ENCODE measurements at regions not wholly inside any gene's neighbourhood (a gene's known extent, or its start where the extent isn't known, plus 50 kb on each side); places are given as distances from the start of the nearest gene placed in this dataset.
"Not testable (repeated sequence)": the region's sequence is repeated elsewhere in the genome, so short reads cannot be mapped to it uniquely, and the experiment has no call there.

DNA sequence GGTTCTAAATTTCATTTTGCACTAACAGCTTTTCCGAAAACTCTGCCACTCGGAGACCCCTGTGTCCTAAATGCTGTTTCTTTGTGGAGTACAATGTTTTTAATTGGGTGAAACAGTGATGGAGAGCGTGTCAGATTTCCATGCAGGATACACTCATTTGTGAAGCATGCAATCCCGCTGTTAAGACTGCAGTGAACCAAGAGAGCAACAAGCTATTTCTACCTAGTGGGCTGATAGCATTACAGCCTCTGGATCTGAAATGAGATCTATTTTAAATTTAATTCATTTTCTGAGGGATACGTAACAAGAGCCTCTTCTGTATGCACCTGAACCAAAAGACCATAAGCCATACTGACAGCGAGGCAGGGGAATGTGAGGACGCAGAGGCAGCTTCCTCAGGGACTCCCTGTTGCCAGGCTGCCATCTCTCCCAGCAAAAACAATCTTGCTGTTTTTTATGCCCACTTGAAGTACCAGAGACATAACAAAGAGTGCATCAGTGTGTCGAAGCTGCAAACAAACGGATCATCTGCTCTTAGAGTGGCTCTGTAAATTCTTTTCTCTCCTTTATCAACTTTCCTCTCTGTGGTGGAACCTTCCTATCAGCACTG is 199.9 kb upstream of the COX10 start:
- DNase-seq (ENCODE audit: low spot score): no peak

- no peak for DNase-seq (ENCODE audit: low spot score)
Observed at GRCh38 chr17:13871261-13871660, 198.0 kb upstream of the COX10 start.

DNA sequence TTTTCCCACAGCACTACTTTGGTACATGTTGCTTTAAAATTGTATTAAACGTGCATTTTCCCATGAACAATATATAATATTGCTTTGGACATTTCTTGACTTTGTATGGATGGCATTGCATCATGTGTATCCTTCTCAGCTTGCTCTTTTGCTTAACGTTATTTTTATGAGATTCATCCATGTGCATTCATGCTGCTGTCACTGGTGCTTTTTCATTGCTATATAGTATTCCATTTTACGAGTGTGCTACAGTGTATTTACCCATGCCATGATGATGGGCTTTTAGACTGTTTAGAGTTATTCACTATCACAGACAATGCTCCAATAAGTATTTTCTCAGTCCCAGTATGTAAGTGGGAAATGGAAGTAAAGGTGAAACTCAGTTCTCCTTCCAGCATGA is 195.2 kb upstream of the COX10 start:
- DNase-seq (ENCODE audit: low spot score): no peak

DNA sequence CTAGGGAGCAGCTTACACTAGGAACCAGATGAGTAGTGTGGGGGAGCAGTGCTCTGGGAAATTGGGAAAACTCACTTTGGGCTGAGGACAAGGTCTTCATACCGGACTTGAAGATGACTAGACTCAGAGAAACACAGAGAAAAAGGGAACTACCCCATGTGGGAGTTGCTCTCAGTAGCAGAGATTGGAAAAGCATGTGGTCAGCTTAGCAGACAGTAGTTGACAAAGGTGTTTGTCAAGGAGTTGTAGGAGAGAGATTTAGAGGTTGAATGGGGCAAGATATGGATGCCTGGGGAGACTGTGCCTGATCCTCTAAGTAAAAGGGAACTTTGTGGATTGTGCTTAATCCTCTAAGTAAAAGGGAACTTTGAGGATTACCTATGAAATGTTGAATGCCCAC is 194.5 kb upstream of the COX10 start:
- DNase-seq (ENCODE audit: low spot score): no peak

DNA sequence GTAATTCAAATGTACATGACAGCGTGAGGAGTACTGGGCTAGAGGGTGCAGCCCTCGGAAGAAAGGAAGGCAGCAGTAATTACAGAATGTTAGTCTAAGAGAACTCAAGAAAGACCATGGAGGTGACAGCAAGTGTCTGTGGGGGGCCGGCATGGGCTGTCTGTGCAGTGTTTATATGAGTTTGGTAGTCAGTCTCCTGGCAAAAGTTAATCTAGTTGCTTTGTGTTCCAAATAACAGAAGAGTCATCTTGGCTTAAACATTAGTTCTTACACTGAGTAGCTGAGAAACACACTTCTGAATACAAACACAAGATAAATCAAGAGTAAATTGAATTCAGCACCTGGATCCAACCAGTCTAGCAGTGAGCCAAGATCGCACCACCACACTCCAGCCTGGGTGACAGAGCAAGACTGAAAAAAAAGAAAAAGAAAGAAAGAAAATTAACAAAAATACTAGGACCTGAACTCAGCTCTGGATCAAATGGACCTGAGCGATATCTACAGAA is 189.3 kb upstream of the COX10 start:
- no peak for DNase-seq (ENCODE audit: low spot score)

GRCh38 chr17:13883659-13884058 is 185.6 kb upstream of the COX10 start:
- no peak for DNase-seq (ENCODE audit: low spot score)

DNA sequence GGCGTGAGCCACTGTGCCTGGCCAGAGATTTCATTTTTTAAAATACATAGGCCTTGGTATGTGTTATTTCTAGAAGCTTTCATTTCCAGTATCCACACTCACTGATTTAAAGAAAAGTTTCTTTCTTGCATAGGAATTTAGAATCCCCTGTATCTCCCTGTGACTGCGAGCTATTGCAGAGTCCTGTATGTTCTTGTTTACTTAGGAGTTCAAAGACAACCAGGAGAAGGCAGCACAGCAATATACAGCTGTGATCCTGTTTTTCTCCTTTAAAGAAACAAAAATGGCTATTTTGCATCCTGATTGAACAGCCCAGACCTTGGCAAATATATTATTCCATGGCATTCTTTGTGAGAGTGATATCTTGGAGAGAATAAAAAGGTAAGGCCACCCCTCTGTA is 185.0 kb upstream of the COX10 start:
- DNase-seq (ENCODE audit: low spot score): no peak

DNA sequence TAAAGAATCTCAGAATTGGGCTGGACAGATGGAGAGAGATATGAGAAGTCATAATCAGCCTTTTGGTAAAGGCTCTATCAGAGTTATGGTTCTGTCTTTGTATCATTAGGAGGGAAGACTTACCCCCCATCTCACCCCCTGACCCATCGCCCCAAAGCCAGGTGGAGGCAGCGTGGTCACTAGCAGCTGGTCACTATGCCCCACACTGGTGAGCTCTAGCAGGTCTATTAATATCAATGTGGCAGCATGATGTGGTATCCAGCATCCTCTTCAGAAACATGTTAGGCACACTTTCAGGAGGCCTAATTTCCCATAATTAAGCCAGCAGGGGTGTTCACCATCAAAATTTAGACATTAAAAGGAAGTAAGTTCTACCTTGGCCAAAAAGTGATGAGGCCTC is 183.8 kb upstream of the COX10 start:
- no peak for DNase-seq (ENCODE audit: low spot score)

GRCh38 chr17:13885953-13886889 is 183.1 kb upstream of the COX10 start:
- DNase-seq (ENCODE audit: low spot score): no peak

GRCh38 chr17:13888056-13888609 is 181.2 kb upstream of the COX10 start:
- DNase-seq (ENCODE audit: low spot score): peak; percentile 7

DNA sequence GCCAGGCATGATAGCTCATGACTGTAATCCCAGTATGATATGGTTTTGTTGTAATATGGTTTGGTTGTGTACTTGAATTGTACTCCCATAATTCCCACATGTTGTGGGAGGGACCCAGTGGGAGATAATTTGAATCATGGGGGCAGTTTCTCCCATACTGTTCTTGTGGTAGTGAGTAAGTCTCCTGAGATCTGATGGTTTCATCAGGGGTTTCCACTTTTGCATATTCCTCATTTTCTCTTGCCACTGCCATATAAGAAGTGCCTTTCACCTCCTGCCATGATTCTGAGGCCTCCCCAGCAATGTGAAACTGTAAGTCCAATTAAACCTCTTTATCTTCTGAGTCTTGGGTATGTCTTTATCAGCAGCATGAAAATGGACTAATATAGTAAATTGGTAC is 160.3 kb upstream of the COX10 start:
- not testable (repeated sequence) for DNase-seq (ENCODE audit: low spot score)

DNA sequence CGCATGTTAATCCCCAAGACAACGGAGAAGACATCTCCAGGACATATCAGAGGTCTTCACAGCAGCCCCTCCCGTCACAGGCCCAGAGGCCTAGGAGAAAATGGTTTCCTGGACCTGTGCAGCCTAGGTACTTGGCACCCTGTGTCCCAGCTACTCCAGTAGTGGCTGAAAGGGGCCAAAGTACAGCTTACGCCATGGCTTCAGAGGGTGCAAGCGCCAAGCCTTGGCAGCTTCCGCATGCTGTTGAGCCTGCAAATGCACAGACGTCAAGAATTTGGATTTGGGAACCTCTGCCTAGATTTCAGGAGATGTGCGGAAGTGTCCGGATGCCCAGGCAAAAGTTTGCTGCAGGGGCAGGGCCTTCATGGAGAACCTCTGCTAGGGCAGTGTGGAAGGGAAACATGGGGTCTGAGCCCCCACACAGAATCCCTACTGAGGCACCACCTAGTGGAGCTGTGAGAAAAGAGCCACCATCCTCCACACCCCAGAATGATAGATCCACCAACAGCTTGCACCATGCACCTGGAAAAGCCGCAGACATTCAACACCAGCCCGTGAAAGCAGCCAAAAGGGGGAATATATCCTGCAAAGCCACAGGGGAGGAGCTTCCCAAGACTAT is 159.3 kb upstream of the COX10 start:
- no peak for DNase-seq (ENCODE audit: low spot score)

DNA sequence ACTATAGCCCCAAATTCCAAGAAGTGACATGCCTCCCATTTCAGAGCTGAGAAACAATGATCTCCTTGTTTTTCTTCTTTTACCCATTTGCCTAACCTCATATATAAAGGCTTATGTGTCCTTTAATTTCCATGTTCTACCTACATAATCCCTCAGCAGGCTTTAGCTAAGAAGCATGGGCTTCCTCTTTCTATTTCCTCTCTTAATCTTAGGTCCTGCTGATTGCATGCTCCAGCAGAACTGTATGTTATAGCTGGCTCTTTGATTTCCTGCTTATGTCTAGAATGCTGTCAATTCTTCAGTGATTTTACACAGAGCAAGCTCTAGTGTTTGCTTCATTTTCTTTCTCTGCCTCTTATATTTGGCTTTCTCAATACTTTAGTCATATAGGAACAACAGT is 151.7 kb upstream of the COX10 start:
- DNase-seq (ENCODE audit: low spot score): no peak

DNA sequence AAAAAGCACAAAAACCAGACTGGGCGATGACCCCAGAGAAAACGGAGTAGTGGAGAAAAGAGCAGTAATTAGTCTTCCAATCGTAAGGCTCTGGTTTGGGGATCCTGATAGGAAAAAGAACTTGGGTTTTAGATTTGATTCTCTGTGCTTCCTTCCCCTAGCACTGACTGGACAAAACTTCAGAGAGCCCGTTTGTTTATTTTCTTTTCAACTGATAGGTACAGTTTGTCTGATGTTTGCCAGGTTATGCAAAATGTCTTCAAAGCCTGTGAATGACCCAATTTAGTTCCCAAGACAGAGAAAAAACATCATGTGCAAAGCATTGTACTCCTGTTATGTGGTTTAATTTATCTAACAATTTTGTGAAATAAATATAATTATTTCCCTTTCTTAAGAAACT is 151.1 kb upstream of the COX10 start:
- DNase-seq (ENCODE audit: low spot score): no peak

DNA sequence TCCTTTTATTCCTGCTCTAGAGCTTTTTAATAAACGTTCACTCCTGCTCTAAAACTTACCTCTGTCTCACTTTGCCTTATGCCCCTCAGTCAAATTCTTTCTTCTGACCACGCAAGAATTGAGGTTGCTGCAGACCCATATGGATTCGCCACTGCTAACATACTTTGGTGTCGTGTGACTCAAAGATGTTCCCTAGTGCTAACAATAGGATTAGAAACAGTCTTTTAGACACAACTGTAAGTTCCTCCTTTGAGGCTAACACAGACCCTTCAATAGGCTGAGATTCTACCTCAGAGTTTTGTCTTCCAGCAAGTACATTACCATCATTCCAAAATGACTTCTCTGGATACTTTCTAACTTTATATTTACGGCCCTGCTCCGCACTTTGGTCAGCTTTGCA is 149.5 kb upstream of the COX10 start:
- DNase-seq (ENCODE audit: low spot score): no peak

DNA sequence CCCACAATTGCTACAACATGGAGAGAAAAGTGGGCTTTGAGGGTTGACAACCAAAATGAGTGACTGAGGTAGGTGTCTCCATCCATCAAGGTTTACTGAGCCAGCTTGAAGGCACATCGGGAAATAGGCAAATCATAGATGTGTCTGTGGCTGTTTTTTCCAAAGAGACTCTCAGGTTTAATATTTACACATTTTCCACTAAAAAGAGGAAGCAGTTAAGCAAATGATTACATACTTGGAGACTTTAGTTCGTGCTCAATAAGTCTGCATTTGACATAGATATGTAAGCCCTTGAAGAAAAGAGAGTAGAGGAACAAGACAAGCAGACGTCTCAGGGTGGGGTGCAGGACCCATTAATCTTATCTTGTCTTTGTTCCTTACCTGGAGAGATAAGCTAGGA is 148.9 kb upstream of the COX10 start:
- DNase-seq (ENCODE audit: low spot score): no peak

DNA sequence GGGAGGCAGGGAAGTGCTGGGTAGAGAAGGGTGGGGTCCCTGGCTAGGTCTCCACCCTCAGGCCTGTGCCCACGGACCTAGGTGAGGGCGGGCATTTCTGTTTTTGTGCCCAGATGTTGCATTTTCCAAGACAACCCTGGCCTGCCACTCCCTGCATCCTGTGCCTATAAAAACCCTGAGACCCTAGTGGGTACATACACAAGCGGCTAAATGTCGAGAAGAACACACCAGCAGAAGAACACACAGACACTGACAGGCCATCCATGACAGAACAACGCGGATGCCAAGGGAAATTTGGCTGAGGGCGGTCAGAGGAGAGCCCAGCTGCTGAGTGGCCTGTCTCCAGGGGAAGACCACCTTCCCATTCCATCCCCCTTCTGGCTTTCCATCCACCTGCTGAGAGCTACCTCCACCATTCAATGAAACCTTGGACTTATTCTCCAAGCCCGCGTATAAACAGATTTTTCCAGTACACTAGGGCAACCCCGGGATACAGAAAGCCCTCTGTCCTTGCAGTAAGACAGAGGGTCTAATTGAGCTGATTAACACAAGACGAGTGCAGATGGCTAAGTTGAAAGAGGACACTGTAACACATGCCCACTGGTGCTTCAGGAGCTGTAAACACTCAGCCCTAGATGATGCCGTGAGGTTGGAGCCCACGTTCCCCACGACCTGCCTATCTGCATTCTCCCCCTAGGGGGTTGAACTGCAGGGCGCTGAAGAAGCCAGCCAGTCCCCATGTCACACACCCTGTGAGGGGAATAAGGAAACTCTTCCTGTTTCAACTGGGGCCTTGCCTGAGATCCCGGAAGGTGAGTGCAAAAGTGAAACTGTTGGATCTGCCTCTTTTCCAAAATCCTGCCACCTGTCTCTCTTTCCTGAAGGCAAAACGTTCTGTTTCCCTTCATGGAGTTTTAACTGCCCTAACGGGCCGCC is 147.2 kb upstream of the COX10 start:
- no peak for DNase-seq (ENCODE audit: low spot score)

DNA sequence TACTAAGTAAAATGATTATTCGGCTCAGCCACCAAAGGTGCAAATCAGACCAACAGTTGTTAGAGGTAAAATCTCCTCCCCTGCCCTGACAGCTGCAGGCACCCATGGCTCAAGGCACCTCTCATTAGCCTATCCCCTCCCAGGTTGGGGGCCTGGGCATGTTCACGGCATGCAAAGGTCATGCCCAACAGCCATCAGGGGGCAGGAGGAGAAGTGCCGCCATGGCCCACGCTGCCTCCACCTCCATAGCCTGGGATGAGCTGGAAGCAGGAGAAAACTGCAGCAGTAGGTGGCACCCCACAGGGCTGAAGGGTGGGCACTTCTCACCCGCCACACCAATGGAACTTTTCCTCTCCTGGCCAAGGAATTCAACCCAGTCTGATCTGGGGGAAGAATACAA is 146.4 kb upstream of the COX10 start:
- DNase-seq (ENCODE audit: low spot score): no peak

- DNase-seq (ENCODE audit: low spot score): no peak
Observed at GRCh38 chr17:13925579-13925978, 143.7 kb upstream of the COX10 start.

GRCh38 chr17:13931111-13931526 is 138.2 kb upstream of the COX10 start:
- DNase-seq (ENCODE audit: low spot score): no peak

DNA sequence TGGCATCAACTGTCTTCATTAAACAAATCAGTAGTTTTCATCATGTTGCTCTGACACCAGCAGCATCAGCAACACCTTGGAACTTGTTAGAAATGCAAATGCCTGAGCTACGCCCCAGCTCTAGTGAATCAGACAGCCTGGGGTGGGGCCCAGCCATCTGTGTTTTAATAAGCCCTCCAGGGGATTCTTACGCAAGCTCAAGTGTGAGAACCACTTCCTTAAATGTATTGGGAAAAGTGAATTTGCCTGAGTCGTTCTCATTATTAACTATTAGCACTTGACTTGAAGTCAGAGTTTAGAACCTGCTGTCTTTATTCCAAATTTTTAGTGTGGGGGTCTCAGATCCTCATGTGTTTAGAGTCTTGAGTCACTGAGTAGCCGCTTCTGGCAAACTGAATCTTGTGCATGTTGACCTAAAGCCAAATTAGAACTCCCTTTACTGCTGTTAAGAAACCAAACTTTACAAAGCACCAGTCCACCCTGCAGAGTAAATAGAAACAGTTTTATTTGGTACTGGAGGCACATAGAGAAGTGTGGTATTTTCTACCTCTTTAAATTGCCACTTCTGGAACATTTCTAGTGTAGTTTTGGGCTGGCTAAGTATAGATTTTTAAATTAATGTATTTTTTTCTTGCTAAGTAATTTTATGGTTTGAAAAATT is 137.4 kb upstream of the COX10 start:
- DNase-seq (ENCODE audit: low spot score): no peak

Measured in hematopoietic multipotent progenitor cell treated with erythropoietin and hydrocortisone succinate and interleukin-3 and kit ligand, for 17 days (in vitro differentiated cells).